Fibroblast of skin of abdomen (primary cell): ENCODE measurements at regions not wholly inside any gene's neighbourhood (a gene's known extent, or its start where the extent isn't known, plus 50 kb on each side); places are given as distances from the start of the nearest gene placed in this dataset.

Experiments
- DNase-seq: peaks from one replicate; pipeline ENCODE4 v3.0.0-alpha.2; 2013

DNA sequence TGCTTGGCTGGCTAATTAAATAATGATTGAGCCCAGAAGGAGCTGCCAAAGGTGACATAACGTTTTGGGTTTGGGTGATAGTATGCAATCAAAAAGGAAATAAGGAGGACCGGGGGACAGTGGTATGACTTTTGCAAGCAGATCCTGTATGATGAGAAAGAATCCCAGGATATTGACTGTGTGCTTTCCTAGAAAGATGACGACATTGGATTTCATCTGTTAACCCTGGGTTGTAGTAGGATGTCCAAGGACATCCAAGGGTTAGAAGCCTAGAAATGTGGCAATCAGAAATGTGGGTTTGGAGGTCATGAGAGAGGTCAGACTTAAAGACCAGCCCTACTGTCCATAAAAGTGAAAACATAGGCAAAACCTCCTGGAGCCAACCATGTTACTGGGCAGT lies 50.3 kb upstream of the HMHB1 start:
- DNase-seq: no peak

DNA sequence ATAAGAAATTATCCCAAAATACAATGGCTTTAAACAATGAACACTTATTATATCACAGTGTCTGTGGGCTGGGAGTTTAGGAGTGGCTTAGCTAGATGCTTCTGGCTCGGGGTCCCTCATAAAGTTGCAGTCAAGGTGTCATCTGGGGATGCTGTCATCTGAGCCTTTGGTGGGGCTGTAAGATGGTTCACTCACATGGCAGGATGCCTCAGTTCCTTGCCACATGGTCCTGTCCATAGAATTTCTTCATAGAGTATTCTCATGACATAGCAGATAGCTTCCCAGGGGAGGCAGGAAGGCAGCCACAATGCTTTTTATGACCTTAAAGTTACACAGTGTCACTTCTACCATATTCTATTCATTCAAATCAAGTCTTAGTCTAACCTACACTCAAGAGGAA lies 51.2 kb upstream of the HMHB1 start:
- DNase-seq: no peak

DNA sequence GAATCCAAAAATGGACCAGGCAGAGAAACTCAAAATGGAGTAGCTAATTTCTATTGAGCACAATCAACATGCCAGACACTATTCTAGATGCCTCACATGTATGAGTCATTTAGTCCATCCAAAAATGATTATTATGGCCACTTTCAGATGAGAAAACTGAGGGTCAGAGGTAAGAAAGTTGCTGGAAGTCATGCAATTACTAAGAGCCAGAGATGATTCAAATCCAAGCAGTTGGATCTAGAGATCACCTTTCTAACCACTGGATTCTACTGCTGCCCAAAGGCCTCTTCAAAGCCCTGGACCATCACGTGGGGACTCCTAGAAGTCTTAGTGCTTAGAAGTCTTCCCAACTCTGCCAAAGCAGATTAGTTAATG lies 51.8 kb upstream of the HMHB1 start:
- no peak for DNase-seq

DNA sequence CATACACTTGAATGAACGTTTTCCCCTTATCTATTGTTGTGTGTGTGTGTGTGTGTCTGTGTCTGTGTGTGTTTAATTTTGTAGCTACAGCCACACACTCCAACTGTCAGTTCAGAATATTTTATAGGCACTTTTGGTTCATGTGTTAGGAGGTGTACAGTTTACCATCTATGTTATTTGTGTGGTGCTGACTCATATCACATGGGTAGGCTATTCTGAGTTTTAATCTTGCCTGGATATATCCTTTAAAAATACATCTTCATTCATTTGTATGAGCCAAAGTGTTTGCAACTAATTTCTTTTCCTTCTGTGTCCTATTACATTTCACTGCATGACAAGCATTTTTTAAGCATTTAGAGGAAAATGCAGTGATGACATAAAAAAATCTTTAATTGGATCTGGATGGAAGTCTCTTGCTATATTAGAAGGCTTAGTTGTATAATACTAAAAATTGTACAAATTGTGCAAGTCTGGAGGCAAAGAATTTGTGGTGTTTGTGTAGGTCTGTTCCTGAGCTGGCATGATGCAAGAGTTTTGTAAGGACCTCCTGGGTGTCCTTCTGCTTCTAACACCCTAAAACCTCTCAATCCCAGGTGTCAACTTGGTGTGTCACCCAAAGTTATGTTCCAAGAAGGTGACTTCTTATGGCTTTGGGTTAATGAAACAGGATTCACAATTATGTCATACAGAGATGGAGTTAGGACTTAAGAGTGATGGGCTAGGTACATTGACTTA lies 52.4 kb upstream of the HMHB1 start:
- peak; percentile 44 for DNase-seq

DNA sequence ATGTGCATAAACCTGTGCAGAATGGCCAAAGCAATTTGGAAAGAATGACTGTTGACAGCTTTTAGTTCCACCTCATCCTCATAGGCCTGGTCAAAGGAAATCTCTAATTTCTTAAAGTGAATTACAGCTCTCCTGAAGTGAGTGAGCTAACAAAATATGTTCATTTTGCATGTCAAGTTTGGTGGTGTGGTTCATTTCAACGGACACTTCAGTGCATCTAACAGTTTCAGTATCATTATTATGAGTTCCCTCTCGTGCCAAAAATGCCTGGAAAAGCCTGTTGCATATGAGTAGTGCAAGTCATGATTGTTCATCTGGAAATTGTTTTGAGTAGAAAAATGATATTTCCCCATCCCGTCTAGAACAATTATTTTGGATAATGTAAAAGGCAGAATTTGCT lies 53.2 kb upstream of the HMHB1 start:
- DNase-seq: peak; percentile 79

DNA sequence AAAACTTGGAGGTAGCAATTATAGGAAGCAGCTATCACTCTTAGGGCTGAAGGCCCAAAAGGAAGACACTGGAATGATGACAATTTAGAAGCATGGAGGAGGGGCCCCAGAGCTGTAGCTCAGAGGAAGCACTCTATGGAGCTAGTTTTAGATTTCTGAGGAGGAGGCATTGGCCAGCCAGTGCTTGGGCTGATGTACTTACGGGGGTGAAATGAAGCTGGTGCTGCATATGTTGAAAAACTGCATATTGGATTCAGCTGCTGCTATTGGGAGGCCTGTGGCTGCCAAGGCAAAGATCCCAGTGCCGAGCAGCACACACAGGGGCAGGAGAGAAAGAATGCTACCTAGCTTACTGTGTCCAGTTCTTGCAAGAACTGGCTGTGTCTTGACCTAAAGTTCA lies 53.9 kb upstream of the HMHB1 start:
- DNase-seq: no peak

DNA sequence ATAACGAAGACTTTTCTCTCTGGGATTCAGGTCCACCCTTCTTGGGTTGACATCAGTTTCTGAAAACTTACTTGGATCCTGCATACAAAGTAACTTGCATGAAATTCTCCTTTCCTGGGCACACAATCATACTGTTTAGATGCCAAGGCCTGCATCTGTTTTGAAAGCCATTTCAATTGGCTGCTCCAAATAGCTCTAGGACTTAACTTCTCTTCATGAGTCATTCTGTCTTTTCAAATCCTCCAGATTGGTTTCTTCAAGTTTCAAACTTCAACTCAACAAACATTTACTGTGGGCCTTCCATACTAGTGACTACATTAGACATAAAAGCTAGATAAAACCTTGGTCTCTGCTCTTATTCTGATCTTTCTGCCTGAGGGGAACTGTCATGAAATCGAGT lies 54.8 kb upstream of the HMHB1 start:
- DNase-seq: no peak

DNA sequence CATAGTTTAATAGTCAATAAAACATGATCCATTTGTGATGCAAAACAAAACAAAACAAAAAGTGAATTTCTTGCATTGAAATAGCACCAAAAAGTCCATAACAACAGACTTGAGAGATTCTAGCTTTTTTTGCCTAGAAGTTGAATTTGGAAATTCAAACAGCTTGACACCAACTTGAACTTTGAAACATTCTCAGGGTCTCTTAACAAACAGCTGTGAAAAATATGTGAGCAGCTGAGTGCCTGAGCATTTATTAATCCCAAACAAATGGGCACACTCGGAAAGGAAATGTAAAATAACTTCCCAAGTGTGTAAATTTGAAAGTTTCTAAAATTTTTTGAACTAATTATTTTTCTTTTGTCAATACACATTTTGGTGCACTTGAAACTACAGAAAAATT lies 56.0 kb upstream of the HMHB1 start:
- DNase-seq: no peak

DNA sequence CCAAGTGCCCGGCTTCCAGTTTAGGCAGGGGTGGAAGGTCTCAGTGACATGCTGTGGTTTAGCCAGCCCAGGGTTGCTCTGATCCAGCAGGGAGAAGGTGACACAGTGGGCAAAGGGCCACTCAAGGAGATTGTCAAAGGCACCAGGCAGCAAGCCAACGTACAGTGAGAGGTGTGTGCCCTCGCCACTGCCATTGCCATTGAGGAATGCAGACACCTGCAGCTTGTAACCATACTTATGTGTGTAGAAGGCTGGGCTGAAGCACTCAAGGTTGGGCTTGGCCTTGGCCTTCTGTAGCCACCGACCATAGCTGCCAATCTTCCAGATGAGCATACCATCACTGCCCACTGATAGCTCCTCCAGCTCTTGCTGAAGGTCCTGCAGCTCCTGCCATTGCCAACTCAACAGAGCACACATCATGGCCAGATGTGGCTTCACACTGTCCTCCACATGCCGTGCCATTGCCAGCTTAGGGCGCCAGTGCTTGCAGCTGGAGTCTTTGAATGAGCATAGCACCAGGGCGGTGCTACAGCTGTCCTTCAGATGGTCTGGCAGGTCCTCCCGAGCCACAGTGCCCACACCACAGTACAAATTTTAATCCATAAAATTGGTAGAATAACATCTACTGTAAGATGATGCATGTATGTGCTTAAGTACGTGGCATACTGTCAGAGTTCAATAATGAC lies 59.7 kb upstream of the HMHB1 start:
- DNase-seq: no peak

DNA sequence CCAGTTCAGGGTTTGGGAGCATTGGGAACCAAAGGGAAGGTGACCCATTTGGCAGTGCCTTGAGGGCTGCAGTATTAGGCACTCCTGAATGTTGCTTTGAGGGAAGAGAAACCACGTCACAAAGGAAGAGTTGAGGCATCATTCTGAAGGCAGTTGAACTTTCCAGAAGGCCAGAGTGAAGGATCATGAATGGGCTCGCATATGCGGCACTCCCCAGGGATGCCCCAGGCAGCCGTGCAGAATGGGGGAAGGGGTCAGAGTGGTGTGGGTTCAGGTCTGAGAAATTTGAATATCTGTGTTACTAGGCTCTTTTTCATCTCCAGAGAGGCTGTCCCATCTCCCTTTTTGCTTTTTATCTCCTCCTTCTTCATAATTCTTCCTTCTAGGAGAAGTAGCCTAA lies 60.6 kb upstream of the HMHB1 start:
- no peak for DNase-seq

DNA sequence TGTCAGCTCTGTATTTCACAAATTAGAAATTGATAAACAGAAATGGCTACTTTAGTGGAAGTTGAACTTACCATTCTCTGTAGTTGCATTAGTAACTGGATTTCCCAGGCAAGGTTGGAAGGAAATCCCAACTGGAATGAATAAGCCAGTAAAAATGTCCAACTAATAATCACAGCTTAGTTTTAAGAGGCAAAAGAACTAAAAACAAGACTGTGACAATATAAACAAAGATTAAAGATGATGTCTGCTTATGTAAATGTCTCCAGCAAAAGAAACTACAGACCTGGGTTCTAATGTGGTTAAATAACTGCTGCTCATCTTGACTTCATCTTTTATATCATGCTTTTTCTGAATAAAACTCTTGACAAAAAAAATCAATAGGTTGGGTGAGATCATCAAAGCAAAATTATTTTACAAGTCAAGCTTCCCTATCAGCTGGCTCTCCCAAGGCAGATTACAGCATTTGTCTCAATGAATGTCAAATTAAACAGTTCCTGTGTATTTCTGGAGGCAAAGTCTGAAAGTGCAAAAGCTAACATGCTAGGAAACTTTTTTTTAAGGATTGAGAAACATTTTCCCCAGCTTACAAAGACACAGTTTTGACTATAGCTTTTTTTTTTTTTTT lies 62.3 kb upstream of the HMHB1 start:
- no peak for DNase-seq

DNA sequence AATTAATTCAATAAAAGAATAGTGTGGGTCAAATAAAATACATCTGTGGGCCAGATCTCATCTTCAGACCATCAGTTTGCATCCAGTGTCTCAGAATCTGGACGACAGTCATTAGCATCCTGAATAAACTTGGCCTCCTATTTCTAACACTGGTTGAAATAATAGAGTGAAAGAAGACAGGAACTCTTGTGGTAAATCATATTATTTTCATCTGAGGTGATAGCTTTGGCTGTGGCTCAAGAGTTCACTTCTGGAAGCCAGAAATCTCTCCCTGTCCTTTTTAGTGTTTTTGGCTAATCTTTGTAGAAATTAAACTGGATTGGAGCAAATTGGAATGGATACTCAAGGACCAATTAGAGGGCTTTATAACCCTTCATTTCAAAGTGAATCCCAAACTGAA lies 63.4 kb upstream of the HMHB1 start:
- no peak for DNase-seq

DNA sequence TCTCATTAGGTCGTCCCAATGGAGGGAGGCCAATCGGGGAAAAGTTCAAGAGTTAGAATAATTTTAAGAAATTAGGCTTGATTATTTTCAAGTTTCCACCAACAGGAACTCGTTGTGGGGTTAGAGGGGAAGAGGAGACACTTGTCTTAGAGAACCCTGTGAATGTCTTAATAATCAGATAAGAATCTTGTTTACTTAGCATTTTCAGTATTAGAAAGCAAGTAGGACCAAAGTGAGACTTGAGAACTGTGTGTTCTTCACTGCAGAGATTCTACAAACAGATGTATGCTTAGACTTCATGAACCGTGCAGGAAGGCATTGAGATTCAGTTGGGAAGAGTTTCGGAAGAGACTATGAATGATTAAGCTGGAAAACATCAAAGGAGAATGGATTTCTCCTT lies 69.0 kb upstream of the HMHB1 start:
- no peak for DNase-seq

DNA sequence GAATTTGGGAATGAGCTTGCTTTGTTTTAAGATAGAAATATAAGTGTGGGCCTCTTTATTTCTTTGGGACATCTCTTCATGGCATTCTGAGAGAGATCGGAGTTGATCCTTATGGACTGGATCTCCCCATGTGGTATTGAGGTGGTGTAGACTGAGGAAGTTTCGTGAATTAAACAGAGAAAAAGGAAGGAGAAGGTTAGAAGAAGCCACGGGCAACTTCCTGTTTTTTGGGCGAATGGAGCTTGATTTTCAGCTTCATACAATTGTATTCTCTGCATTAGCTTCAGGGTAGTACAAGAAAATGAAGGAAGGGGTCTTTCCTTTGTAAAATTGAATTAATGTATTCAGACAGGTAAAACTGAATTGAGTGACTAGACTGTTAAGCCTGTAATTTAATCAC lies 70.5 kb upstream of the HMHB1 start:
- no peak for DNase-seq

DNA sequence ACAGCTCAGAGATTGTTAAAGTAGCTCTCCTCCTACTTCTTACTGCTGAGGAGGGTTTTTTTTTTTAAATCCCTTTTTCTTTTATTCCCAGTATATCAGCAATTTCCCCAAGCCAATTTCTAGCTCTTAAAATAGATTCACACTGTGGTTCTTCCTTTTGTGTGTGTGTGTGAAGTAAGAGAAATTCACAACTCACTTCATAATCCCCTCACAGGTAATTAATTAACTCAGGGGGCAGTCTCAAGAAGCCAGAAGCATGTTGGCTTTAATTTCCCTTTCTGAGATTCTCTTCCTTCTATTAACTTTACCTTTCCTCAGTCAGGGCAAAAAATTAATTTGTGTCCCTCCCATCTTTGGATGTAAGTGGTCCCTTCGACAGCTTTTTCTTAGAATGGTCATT lies 71.0 kb upstream of the HMHB1 start:
- no peak for DNase-seq

DNA sequence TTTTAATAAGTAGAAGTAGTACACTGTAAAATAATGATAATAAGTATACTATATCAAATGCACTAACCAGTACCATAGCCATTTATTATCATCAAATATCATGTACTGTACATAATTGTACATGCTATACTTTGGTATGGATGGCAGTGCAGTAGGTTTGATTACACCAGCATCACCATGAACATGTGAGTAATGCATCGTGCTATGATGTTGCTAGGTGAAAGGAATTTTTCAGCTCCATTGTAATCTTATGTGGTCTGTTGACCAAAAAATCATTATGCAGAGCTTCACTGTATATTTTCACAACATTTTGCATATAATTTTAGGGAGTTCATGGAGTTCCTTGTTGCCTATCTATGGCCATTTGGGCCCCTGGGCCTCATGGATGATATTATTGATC lies 72.2 kb upstream of the HMHB1 start:
- DNase-seq: peak; percentile 11

DNA sequence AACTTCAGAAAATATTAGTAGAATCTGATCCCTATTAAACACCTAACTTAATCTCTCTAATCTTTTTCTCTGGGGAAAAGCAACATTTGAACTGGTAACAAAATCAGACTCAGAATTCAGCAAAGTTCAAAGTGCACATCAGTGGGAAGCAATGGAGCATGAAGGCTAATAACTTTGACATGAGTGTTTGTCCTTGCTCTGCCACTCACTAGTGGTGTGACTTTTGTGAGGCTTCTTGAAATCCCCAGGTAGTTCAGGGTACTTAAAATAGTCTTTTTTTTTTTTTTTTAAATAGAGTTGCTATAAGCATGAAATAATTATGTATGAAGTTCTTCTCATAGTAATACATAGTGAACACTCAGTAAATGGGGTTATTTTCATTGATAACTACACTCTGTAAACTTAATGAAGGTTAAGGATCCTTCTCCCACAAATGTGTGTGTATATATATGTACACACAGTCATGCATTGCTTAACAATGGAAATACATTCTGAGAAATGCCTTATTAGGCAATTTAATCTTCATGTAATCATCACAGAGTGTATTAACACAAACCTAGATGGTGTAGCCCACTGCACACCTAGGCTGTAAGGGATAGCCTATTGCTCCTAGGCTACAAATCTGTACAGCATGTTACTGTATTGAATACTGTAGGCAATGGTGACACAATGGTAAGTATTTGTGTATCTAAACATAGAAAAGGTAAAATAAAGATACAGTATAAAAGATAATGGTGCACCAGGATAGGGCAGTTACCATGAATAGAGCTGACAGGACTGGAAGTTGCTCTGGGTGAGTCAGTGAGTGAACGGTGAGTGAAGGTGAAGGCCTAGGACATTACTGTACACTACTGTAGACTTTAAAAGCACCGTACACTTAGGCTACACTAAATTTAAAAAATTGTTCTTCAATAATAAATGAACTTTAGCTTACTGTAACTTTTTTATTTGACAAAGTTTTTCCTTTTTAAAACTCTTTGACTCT lies 73.3 kb upstream of the HMHB1 start:
- DNase-seq: no peak

DNA sequence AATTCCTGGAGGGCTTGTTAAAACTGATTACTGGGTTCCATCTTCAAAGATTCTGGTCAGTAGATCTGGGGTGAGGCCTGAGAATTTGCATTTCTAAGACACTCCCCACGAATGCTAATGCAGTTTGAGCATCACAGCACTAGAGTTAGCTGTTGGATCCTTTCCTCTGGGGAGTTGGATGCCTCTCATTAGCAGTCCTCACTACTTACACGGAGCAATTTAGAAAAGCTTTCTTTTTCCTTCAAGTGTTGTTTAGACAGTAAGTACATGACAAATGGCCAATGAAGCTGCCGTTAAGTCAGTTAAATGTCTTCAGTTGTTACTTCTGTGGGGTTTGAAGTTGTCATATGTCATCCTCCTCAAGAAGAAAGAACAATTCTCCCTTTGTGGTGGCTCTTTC lies 74.9 kb upstream of the HMHB1 start:
- DNase-seq: no peak

DNA sequence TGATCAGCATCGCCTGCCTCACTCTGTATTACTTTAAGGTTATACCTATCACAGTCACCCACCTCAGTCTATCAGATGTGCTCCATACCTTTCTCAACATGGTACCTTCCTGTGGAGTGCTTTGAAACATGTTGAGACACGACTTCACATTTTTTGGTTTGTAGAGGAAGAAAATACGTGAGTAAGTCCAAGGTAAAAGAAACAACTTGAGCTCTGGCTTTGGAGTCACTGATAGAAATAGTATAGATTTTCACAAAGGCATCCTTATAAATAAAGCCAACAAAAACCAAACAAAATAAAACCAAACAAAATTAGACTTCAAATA lies 77.5 kb upstream of the HMHB1 start:
- no peak for DNase-seq

DNA sequence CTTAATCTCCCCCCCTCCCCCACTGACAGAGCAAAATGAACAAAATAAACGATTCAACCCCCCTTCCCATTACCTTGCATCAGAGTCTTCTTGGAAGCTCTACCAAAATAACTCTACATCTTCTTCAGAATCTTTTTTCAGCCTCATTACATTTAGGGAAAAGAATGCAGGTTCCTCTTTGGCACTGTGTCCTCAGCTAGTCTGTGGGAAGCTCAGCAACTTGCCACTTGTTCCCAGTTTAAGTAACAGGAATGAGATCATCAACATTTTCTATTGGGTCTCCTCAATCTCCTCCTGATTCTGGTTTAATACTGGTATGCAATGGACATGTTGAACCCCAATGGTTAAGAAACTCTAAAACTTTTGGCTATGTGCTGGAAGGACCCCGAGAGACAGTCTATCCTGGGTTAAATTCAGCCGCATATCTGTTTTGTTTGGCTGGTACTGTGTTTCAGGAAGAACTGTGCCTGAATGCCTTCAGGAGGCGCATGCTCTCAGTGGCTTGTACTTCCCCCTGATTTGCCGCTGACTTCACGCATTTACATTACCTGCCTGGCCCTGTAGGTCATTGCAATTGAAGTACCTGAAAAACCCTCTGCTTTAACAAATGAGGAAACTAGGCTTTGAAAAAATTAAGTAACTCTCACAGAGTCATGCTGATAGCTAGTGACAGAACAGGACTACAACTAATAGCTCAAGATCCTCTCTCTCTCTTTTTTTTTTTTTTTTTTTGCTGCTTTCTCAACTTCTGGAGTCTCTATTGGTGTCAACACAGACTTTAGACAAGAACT lies 78.1 kb upstream of the HMHB1 start:
- DNase-seq: no peak

DNA sequence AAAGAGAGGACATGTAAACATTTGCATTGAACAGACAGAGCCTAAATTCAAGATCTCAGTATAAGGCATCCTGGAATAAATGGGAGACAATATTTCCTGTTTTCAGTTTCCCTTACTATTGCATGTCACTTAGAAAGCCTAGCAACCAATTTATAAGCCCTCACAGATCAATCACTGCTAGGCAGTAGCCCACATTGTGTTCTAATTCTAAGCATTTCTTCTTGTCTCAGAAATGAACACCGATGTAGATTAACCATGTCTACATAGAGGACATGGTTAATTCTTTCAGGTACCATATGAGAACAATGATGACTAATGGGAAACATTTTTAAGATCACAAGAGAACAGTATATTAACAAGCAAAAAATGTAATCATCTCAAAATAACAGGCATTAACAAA lies 79.6 kb upstream of the HMHB1 start:
- no peak for DNase-seq

DNA sequence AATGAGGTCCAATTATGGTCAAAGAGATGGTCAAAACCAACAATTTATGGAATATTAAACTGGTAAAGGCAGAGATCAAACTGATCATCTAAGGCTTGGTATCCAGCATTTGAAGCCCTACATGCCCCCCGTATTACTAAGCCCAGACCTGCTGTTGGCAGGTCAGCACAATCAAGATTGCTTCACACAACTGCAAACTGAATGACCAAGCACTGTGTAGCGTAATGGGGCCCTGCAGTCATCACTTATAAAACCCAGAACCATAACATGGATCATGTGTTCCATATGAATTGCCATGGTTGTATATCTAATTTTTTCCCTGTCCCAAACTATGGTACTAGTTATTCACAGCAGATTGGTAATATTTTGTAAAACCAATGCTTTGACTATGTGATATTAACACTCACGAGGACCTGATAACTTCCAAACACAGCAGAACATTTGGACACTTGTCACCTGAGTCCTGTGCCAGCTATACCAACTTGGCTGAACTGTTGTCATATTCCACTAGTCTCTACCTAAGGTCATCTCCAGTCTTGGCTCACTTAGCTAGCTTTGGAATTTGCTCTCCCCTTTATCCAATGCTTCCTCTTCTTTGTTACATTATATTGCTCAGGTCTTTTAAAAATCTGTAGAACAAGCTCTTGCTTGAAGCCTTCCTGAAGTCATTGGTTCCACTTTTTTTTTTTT lies 81.7 kb upstream of the HMHB1 start:
- no peak for DNase-seq
